ENCODE measurements at regions not wholly inside any gene's neighbourhood (a gene's known extent, or its start where the extent isn't known, plus 50 kb on each side); places are given as distances from the start of the nearest gene placed in this dataset.

DNA sequence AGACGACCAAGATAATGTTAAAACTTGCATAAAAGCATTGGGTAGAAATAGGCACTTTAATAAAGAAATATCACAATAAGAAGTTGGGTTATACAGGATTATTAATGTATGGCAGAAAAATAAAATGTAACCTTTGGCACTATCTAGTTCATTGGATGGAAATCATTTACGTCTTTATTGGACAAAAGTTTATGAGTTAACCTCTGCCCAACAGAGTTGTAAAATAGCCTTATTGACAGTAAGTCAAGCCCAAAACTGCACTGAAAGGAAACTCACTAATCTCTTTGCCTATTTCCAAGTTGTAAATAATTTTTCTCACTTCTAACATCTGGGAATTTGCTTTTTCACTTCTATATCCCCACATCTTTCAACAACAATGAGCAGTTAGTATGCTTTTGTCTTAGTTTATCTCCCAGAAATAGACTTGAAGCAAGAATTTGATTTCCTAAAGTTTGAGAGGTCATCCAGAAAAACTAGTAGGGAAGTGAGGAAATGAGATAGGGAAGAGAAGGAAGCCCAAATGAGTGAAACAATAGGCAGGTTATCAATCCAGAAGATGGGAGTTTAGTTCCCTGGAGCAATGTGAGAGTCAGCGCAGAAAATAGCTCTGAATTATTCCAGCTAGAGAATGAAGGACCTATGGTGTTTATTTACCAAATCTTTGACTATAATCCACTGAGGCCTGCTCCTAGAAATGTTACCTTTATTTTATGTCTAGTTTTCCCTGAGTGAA, 434.8 kb downstream of the CCER1 start:
- TF ChIP-seq, protein P1, sequence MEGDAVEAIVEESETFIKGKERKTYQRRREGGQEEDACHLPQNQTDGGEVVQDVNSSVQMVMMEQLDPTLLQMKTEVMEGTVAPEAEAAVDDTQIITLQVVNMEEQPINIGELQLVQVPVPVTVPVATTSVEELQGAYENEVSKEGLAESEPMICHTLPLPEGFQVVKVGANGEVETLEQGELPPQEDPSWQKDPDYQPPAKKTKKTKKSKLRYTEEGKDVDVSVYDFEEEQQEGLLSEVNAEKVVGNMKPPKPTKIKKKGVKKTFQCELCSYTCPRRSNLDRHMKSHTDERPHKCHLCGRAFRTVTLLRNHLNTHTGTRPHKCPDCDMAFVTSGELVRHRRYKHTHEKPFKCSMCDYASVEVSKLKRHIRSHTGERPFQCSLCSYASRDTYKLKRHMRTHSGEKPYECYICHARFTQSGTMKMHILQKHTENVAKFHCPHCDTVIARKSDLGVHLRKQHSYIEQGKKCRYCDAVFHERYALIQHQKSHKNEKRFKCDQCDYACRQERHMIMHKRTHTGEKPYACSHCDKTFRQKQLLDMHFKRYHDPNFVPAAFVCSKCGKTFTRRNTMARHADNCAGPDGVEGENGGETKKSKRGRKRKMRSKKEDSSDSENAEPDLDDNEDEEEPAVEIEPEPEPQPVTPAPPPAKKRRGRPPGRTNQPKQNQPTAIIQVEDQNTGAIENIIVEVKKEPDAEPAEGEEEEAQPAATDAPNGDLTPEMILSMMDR (IDR thresholded peaks at IDR 0.05), result no peak
- no peak for TF ChIP-seq POLR2A (IDR thresholded peaks at IDR 0.05)

Measured in sigmoid colon (tissue), 3 donors.